WERI-Rb-1 (cell line): ENCODE measurements at regions not wholly inside any gene's neighbourhood (a gene's known extent, or its start where the extent isn't known, plus 50 kb on each side); places are given as distances from the start of the nearest gene placed in this dataset.

Experiments
- DNase-seq: peaks from one replicate; pipeline ENCODE4 v3.0.0-alpha.2; 2020
- H3K27ac ChIP-seq: fragments of 250-450 bp; sonication (Bioruptor Pico); 2 replicates; pipeline ENCODE4 v1.5.1; 2020; ENCODE audit warnings: mild to moderate bottlenecking, moderate library complexity
- H3K27me3 ChIP-seq: fragments of 250-450 bp; sonication (Bioruptor Pico); 2 replicates; pipeline ENCODE4 v1.5.1; 2021; ENCODE audit warnings: mild to moderate bottlenecking, low read depth, moderate library complexity; ENCODE audit not compliant: insufficient read depth, severe bottlenecking
- H3K36me3 ChIP-seq: fragments of 250-450 bp; sonication (Bioruptor Pico); 2 replicates; pipeline ENCODE4 v1.5.1; 2020; ENCODE audit warnings: mild to moderate bottlenecking, moderate library complexity
- H3K4me3 ChIP-seq: 2 replicates; pipeline ENCODE4 v1.5.1; 2011; ENCODE audit warnings: low read depth, mild to moderate bottlenecking, control low read depth, low read length
- H3K9me3 ChIP-seq: fragments of 250-450 bp; sonication (Bioruptor Pico); 2 replicates; pipeline ENCODE4 v1.5.1; 2021; ENCODE audit warnings: mild to moderate bottlenecking, moderate library complexity; ENCODE audit not compliant: severe bottlenecking
- TF ChIP-seq, protein P1 (sequence below): IDR thresholded peaks from 2 replicates; pipeline ENCODE4 v1.5.1; 2011; ENCODE audit warnings: low read depth, mild to moderate bottlenecking, control low read depth, inconsistent platforms, low read length

DNA sequence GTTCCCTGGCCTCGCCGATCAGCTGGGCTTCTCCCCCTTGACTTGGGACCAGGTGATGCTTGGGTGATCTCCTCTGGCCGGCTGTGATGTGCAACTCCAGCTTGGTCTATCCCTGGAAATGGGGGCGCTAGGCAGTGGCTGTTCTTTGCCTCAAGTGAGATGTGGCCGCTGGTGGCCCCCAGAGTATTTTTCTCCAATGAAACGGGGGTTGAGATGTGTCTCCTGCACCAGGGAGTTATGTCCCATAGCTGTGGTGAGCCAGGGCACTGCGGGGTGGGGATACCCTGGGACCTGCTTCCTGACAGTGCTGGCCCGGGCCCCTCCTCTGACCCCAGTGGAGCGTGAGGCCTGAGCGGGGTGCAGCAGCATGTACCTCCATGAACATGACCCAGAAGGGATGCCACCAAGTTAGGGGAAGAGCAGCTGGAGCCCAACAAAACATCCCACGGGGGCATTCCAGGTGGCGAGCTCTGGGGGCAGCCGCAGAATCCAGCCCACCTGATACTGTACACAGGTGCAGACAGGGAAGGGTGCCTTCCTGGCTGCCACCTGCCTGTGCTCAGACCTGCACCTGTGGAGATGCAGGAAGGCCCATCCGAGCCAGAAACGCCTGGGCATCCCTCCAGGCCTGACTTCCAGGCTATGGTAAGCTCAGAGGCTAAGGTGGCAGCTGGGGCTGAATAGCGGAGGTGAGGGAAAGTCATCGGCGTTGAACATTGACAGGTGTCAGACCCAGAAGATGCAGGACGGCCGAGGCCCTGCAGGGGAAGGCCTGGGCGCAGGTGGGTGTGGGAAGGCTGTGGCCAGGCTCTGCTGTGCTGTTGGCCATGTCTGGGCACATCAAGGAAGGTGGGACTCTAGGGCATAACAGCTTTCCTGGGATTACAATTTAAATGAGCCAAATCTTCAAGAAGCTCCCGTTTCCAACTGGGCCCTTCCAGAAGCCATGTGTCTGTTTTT, 97.3 kb downstream of the CTTN start:
- no peak for DNase-seq
- H3K27me3 ChIP-seq = no peaks in the 10 kb centered on the region
- no peak overlapping the region for H3K27ac ChIP-seq
- H3K4me3 ChIP-seq = no peak overlapping the region
- TF ChIP-seq, protein P1, sequence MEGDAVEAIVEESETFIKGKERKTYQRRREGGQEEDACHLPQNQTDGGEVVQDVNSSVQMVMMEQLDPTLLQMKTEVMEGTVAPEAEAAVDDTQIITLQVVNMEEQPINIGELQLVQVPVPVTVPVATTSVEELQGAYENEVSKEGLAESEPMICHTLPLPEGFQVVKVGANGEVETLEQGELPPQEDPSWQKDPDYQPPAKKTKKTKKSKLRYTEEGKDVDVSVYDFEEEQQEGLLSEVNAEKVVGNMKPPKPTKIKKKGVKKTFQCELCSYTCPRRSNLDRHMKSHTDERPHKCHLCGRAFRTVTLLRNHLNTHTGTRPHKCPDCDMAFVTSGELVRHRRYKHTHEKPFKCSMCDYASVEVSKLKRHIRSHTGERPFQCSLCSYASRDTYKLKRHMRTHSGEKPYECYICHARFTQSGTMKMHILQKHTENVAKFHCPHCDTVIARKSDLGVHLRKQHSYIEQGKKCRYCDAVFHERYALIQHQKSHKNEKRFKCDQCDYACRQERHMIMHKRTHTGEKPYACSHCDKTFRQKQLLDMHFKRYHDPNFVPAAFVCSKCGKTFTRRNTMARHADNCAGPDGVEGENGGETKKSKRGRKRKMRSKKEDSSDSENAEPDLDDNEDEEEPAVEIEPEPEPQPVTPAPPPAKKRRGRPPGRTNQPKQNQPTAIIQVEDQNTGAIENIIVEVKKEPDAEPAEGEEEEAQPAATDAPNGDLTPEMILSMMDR = no peak
- no peaks in the 10 kb centered on the region; the same call in 1 of the 2 replicates for H3K36me3 ChIP-seq
- H3K9me3 ChIP-seq = peaks cover 4% of the 10 kb centered on the region

DNA sequence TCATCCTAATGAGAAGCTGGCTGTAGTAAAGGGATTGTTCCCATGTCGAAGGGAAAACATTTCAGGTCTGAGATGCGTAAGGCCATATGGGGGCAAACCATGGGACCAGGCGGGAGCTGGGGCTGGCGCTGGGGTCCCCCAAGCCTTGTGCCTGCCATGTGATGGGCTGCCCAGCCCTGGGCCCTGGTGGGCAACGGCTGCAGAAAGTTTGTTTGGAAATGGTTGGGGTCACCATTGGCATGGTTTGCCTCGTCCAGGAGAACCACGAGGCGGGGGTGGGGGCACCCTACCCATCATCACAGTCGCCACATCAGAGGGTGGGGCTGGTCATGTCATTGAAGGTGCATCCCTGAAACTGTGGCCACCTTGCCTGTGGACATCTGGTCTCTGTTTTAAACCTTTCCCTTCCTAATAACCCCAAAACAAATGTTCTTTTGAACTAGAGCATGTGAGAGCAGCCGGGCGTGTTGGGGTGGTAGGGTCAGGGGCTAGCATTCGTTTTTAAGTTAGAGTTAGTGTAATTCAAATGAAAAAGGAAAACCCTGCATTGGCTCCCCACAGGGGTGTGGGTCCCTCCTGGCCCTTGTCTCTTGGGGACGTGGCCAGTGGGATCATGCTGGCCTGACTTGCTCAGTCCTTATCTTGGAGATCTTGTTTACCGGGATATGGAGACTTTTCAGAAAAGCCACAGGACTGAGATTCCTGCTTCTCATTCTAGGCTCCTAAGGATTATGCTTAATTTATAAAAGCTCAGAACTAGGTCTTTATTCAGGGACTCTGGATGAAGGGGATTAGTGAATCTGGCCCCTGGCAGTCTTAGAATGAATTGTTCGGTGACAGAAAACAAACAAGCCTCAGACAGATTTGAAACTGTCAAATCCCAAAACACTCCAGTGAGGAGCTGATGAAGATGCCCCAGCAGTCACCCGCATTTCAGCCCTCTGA, 98.5 kb downstream of the CTTN start:
- TF ChIP-seq, protein P1 = no peak
- Histone ChIP-seq H3K36me3 (no peaks in the 10 kb centered on the region), H3K27ac (peak overlapping the region; percentile 60), H3K4me3 (no peak overlapping the region), H3K27me3 (no peaks in the 10 kb centered on the region), H3K9me3 (no peaks in the 10 kb centered on the region)
- no peak for DNase-seq

DNA sequence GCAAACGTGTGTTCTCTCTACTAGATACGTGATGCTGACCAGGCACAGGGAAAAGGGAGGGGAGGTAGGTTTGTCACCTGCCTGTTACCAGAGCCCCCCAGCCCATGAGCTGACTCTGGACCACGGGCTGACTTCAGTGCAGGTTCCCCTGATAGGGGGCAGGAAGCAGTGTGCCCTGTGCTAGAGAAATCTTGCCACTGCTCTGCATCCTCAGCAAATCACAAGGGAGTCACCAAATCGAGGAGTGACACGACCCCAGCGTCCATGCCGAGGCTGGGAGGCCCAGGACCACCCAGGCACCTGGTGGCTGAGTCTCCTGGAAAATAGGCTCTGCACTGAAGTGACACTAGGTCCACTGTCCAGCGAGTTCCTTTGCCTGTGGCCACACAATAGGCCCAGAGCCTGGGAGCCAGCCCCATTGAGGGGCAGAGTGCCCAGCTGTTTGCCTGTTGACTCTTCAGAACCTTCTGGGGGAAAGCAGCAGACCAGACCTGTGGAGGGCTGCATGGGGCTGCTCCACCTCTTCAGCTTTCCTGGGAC, 99.3 kb downstream of the CTTN start:
- Histone ChIP-seq H3K9me3 (no peaks in the 10 kb centered on the region), H3K27me3 (no peaks in the 10 kb centered on the region), H3K4me3 (no peak overlapping the region), H3K27ac (peak overlapping the region; percentile 60), H3K36me3 (no peaks in the 10 kb centered on the region)
- TF ChIP-seq, protein P1 = no peak
- DNase-seq = no peak

DNA sequence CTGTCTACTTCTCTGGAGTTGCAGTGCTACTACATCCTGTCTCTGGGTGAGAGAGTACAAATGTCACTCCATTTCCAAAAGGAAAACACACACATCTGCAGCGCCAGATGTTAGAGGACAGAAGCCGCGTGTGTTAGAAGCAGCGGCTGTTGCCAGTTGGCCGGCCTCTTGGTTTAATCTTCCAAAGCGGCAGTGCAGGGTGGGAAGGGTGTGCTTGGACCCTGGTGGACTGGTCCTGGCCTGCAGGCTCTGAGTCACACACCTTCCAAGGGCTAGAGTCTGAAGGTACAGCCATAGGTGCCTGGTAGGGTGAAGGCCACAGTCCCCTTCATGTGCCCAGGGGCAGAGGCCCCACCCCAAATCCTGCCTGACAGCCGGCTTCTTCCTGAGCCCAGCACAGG, 99.8 kb downstream of the CTTN start:
- H3K9me3 ChIP-seq = no peaks in the 10 kb centered on the region
- TF ChIP-seq, protein P1 = no peak
- H3K27me3 ChIP-seq = no peaks in the 10 kb centered on the region
- H3K36me3 ChIP-seq = no peaks in the 10 kb centered on the region
- H3K27ac ChIP-seq = peak overlapping the region; percentile 60
- DNase-seq = no peak
- no peak overlapping the region for H3K4me3 ChIP-seq

DNA sequence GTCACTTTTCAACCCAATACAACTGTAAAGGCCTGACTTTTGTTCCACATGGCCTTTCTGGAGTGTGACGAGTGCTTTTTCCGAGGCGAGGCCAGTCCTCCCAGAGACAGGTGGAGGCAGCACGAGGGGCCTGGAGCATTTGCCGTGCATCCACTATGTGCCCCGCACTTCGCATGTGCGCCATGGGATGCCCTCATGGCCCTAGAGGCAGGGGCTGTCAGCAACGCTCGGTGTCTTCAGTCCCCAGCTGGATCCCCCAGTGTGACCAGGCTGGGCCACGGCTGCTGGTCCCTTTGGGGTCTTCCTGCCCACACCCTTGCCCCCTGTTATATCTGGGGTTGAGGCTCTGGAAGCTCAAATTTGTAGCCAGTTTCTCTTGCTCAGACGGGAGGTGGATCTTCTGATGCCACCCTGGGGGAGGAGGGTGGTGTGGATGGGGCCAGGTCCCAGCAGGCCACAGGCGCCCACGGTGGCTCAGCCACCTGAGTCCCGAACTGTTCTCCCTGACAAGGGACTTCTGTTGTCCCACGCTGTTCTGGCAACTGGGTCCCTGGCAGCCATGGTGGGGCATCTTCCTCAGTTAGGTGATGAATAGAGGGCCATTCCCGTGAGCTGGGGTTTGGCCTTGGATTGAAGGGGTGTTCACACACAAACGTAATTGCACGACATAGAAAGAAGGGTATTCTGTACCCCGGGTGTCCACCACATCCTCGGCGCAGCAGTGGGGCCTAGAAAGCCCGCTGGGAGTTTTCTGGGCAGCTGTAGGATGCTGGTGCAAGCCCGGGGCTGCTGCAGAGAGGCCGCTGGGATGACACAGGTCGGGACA, 100.9 kb downstream of the CTTN start:
- no peak overlapping the region for H3K4me3 ChIP-seq
- no peak overlapping the region for H3K27ac ChIP-seq
- DNase-seq = no peak
- no peaks in the 10 kb centered on the region for H3K9me3 ChIP-seq
- no peaks in the 10 kb centered on the region for H3K36me3 ChIP-seq
- no peaks in the 10 kb centered on the region for H3K27me3 ChIP-seq
- TF ChIP-seq, protein P1 = no peak
